IPS-20b (cell line): ENCODE measurements at regions not wholly inside any gene's neighbourhood (a gene's known extent, or its start where the extent isn't known, plus 50 kb on each side); places are given as distances from the start of the nearest gene placed in this dataset.

Experiments
- H3K27ac ChIP-seq: one replicate; pipeline ENCODE4 v1.5.1; 2013; ENCODE audit warnings: low read length
- H3K27me3 ChIP-seq: 2 replicates; pipeline ENCODE4 v1.6.1; 2013; ENCODE audit warnings: mild to moderate bottlenecking, low read length, inconsistent platforms; ENCODE audit not compliant: insufficient read depth
- H3K36me3 ChIP-seq: 2 replicates; pipeline ENCODE4 v1.6.1; 2013; ENCODE audit warnings: low read depth, mild to moderate bottlenecking, inconsistent platforms, low read length, moderate library complexity; ENCODE audit not compliant: insufficient read depth
- H3K4me1 ChIP-seq: 2 replicates; pipeline ENCODE4 v1.6.1; 2013; ENCODE audit warnings: mild to moderate bottlenecking, control low read depth, inconsistent platforms, low read length, moderate library complexity; ENCODE audit not compliant: insufficient read depth
- H3K4me3 ChIP-seq: 2 replicates; pipeline ENCODE4 v1.5.1; 2013; ENCODE audit warnings: mild to moderate bottlenecking, low read length, inconsistent platforms
- H3K9ac ChIP-seq: 2 replicates; pipeline ENCODE4 v1.6.1; 2013; ENCODE audit warnings: low read depth, mild to moderate bottlenecking, inconsistent platforms, low read length, moderate library complexity
- H3K9me3 ChIP-seq: 2 replicates; pipeline ENCODE4 v1.6.1; 2013; ENCODE audit warnings: mild to moderate bottlenecking, low read depth, low read length, inconsistent platforms; ENCODE audit not compliant: insufficient read depth

- H3K4me3 ChIP-seq = no peak overlapping the region
- no peaks in the 10 kb centered on the region for H3K4me1 ChIP-seq
- no peaks in the 10 kb centered on the region for H3K27me3 ChIP-seq
- H3K27ac ChIP-seq = no peak overlapping the region
- H3K36me3 ChIP-seq = no peaks in the 10 kb centered on the region
- H3K9me3 ChIP-seq = peaks cover 44% of the 10 kb centered on the region
- H3K9ac ChIP-seq = no peak overlapping the region
Measured at GRCh38 chr7:46459942-46460341, 538.9 kb upstream of the IGFBP3 start.

GRCh38 chr7:46454816-46455215 is 533.7 kb upstream of the IGFBP3 start:
- Histone ChIP-seq H3K9me3 (peaks cover 9% of the 10 kb centered on the region; the same call in 1 of the 2 replicates), H3K9ac (no peak overlapping the region), H3K36me3 (no peaks in the 10 kb centered on the region), H3K27ac (no peak overlapping the region), H3K4me1 (no peaks in the 10 kb centered on the region), H3K4me3 (no peak overlapping the region), H3K27me3 (no peaks in the 10 kb centered on the region)

GRCh38 chr7:46452561-46453135 is 531.6 kb upstream of the IGFBP3 start:
- Histone ChIP-seq H3K9ac (no peak overlapping the region), H3K36me3 (no peaks in the 10 kb centered on the region), H3K27me3 (no peaks in the 10 kb centered on the region), H3K4me3 (no peak overlapping the region), H3K27ac (no peak overlapping the region), H3K4me1 (no peaks in the 10 kb centered on the region), H3K9me3 (peaks cover 9% of the 10 kb centered on the region; the same call in 1 of the 2 replicates)

- H3K36me3 ChIP-seq = no peaks in the 10 kb centered on the region
- H3K27ac ChIP-seq = no peak overlapping the region
- no peak overlapping the region for H3K9ac ChIP-seq
- H3K27me3 ChIP-seq = no peaks in the 10 kb centered on the region
- H3K9me3 ChIP-seq = peaks cover 9% of the 10 kb centered on the region; the same call in 1 of the 2 replicates
- H3K4me3 ChIP-seq = no peak overlapping the region
- no peaks in the 10 kb centered on the region for H3K4me1 ChIP-seq
Measured at GRCh38 chr7:46451846-46452245, 530.8 kb upstream of the IGFBP3 start.

- no peaks in the 10 kb centered on the region for H3K4me1 ChIP-seq
- peaks cover 3% of the 10 kb centered on the region; the same call in 1 of the 2 replicates for H3K9me3 ChIP-seq
- H3K9ac ChIP-seq = no peak overlapping the region
- H3K4me3 ChIP-seq = no peak overlapping the region
- H3K27ac ChIP-seq = no peak overlapping the region
- H3K27me3 ChIP-seq = no peaks in the 10 kb centered on the region
- no peaks in the 10 kb centered on the region for H3K36me3 ChIP-seq
Measured at GRCh38 chr7:46450886-46451285, 529.8 kb upstream of the IGFBP3 start.

- Histone ChIP-seq H3K4me3 (no peak overlapping the region), H3K27ac (no peak overlapping the region), H3K9me3 (peaks cover 3% of the 10 kb centered on the region; the same call in 1 of the 2 replicates), H3K36me3 (no peaks in the 10 kb centered on the region), H3K4me1 (no peaks in the 10 kb centered on the region), H3K9ac (no peak overlapping the region), H3K27me3 (no peaks in the 10 kb centered on the region)
Measured at GRCh38 chr7:46450425-46450824, 529.4 kb upstream of the IGFBP3 start.

- no peaks in the 10 kb centered on the region for H3K27me3 ChIP-seq
- H3K9me3 ChIP-seq = peaks cover 3% of the 10 kb centered on the region; the same call in 1 of the 2 replicates
- H3K9ac ChIP-seq = no peak overlapping the region
- H3K4me1 ChIP-seq = no peaks in the 10 kb centered on the region
- no peak overlapping the region for H3K4me3 ChIP-seq
- H3K36me3 ChIP-seq = no peaks in the 10 kb centered on the region
- H3K27ac ChIP-seq = no peak overlapping the region
Measured at GRCh38 chr7:46449743-46450142, 528.7 kb upstream of the IGFBP3 start.

- H3K9ac ChIP-seq = no peak overlapping the region
- H3K27ac ChIP-seq = no peak overlapping the region
- H3K27me3 ChIP-seq = no peaks in the 10 kb centered on the region
- H3K9me3 ChIP-seq = no peaks in the 10 kb centered on the region
- H3K36me3 ChIP-seq = no peaks in the 10 kb centered on the region
- H3K4me1 ChIP-seq = no peaks in the 10 kb centered on the region
- no peak overlapping the region for H3K4me3 ChIP-seq
Measured at GRCh38 chr7:46448478-46448877, 527.4 kb upstream of the IGFBP3 start.

- Histone ChIP-seq H3K9ac (no peak overlapping the region), H3K4me1 (no peaks in the 10 kb centered on the region), H3K27ac (no peak overlapping the region), H3K27me3 (no peaks in the 10 kb centered on the region), H3K36me3 (no peaks in the 10 kb centered on the region), H3K4me3 (no peak overlapping the region), H3K9me3 (no peaks in the 10 kb centered on the region)
Measured at GRCh38 chr7:46446151-46446550, 525.1 kb upstream of the IGFBP3 start.

- Histone ChIP-seq H3K27ac (no peak overlapping the region), H3K9ac (no peak overlapping the region), H3K4me1 (no peaks in the 10 kb centered on the region), H3K36me3 (no peaks in the 10 kb centered on the region), H3K9me3 (no peaks in the 10 kb centered on the region), H3K4me3 (no peak overlapping the region), H3K27me3 (no peaks in the 10 kb centered on the region)
Measured at GRCh38 chr7:46444256-46444655, 523.2 kb upstream of the IGFBP3 start.

- H3K9ac ChIP-seq = no peak overlapping the region
- no peaks in the 10 kb centered on the region for H3K36me3 ChIP-seq
- H3K9me3 ChIP-seq = peaks cover 4% of the 10 kb centered on the region; the same call in 1 of the 2 replicates
- H3K4me1 ChIP-seq = no peaks in the 10 kb centered on the region
- no peak overlapping the region for H3K27ac ChIP-seq
- H3K27me3 ChIP-seq = no peaks in the 10 kb centered on the region
- no peak overlapping the region for H3K4me3 ChIP-seq
Measured at GRCh38 chr7:46440186-46440585, 519.1 kb upstream of the IGFBP3 start.

- no peaks in the 10 kb centered on the region for H3K4me1 ChIP-seq
- H3K9me3 ChIP-seq = peaks cover 6% of the 10 kb centered on the region
- no peak overlapping the region for H3K27ac ChIP-seq
- no peak overlapping the region for H3K9ac ChIP-seq
- no peaks in the 10 kb centered on the region for H3K36me3 ChIP-seq
- no peak overlapping the region for H3K4me3 ChIP-seq
- H3K27me3 ChIP-seq = no peaks in the 10 kb centered on the region
Measured at GRCh38 chr7:46432708-46433107, 511.6 kb upstream of the IGFBP3 start.
